NCI-H226 (cell line): ENCODE measurements at regions not wholly inside any gene's neighbourhood (a gene's known extent, or its start where the extent isn't known, plus 50 kb on each side); places are given as distances from the start of the nearest gene placed in this dataset.

Experiments
- DNase-seq: peaks from one replicate; pipeline ENCODE4 v3.0.0-alpha.2; 2015

GRCh38 chr14:106821119-106821518 lies 1294.7 kb downstream of the TMEM121 start:
- no peak for DNase-seq

GRCh38 chr14:106822905-106823304 lies 1296.5 kb downstream of the TMEM121 start:
- no peak for DNase-seq

GRCh38 chr14:106823552-106823951 lies 1297.2 kb downstream of the TMEM121 start:
- DNase-seq: no peak

GRCh38 chr14:106826833-106827369 lies 1300.5 kb downstream of the TMEM121 start:
- DNase-seq: no peak

GRCh38 chr14:106831322-106831720 lies 1304.9 kb downstream of the TMEM121 start:
- DNase-seq: no peak

GRCh38 chr14:106837870-106838269 lies 1311.5 kb downstream of the TMEM121 start:
- DNase-seq: no peak

GRCh38 chr14:106838991-106839769 lies 1312.8 kb downstream of the TMEM121 start:
- no peak for DNase-seq

- no peak for DNase-seq
Observed at GRCh38 chr14:106840258-106840657, 1313.9 kb downstream of the TMEM121 start.

- DNase-seq: no peak
Observed at GRCh38 chr14:106840991-106841390, 1314.6 kb downstream of the TMEM121 start.

- DNase-seq: no peak
Observed at GRCh38 chr14:106841701-106842100, 1315.3 kb downstream of the TMEM121 start.

- no peak for DNase-seq
Observed at GRCh38 chr14:106842687-106843086, 1316.3 kb downstream of the TMEM121 start.

GRCh38 chr14:106843386-106843785 lies 1317.0 kb downstream of the TMEM121 start:
- DNase-seq: no peak

- no peak for DNase-seq
Observed at GRCh38 chr14:106843951-106844483, 1317.6 kb downstream of the TMEM121 start.

GRCh38 chr14:106844608-106845285 lies 1318.4 kb downstream of the TMEM121 start:
- no peak for DNase-seq

GRCh38 chr14:106845286-106846087 lies 1319.1 kb downstream of the TMEM121 start:
- no peak for DNase-seq

GRCh38 chr14:106846218-106846617 lies 1319.8 kb downstream of the TMEM121 start:
- DNase-seq: no peak

GRCh38 chr14:106848330-106849121 lies 1322.1 kb downstream of the TMEM121 start:
- no peak for DNase-seq

- no peak for DNase-seq
Observed at GRCh38 chr14:106850913-106851825, 1324.8 kb downstream of the TMEM121 start.

GRCh38 chr14:106872611-106873446 lies 1346.4 kb downstream of the TMEM121 start:
- no peak for DNase-seq

GRCh38 chr14:106874350-106874749 lies 1348.0 kb downstream of the TMEM121 start:
- no peak for DNase-seq
